Vagina (tissue), 2 donors: ENCODE measurements at regions not wholly inside any gene's neighbourhood (a gene's known extent, or its start where the extent isn't known, plus 50 kb on each side); places are given as distances from the start of the nearest gene placed in this dataset.

Experiments
- CTCF ChIP-seq, 3 experiments: fragments of 450-650 bp in 2 of 3; fragments of 200-600 bp in 1 of 3; sonication (generic) in 1 of 3; IDR thresholded peaks; one replicate each; pipeline ENCODE4 v1.5.1; 2017 to 2019; ENCODE audit warnings: antibody characterized with exemption in 3 of 3, mild to moderate bottlenecking in 2 of 3, moderate library complexity in 2 of 3
- POLR2A ChIP-seq, 2 donors: fragments of 450-650 bp; IDR thresholded peaks; one replicate each; pipeline ENCODE4 v1.6.1; 2017; ENCODE audit warnings: antibody characterized with exemption in 2 of 2, mild to moderate bottlenecking in 2 of 2, moderate library complexity in 2 of 2
- POLR2AphosphoS5 ChIP-seq, 2 donors: sonication (generic); formaldehyde crosslinking; IDR thresholded peaks; one replicate each; pipeline ENCODE4 v1.9.0; 2017; ENCODE audit warnings: antibody characterized with exemption in 2 of 2, mild to moderate bottlenecking in 2 of 2, low read depth in 1 of 2; ENCODE audit not compliant: insufficient read depth in 1 of 2

GRCh38 chr21:33978585-33978984, 63.0 kb upstream of the ATP5PO start:
- TF ChIP-seq CTCF (IDR thresholded peaks at IDR 0.05) (no peak), POLR2A (IDR thresholded peaks at IDR 0.05) (no peak), POLR2AphosphoS5 (IDR thresholded peaks at IDR 0.05; ENCODE audit: insufficient read depth in 1 of 2, low read depth in 1 of 2) (no peak)
